ENCODE measurements at regions not wholly inside any gene's neighbourhood (a gene's known extent, or its start where the extent isn't known, plus 50 kb on each side); places are given as distances from the start of the nearest gene placed in this dataset.
"Not testable (repeated sequence)": the region's sequence is repeated elsewhere in the genome, so short reads cannot be mapped to it uniquely, and the experiment has no call there.

DNA sequence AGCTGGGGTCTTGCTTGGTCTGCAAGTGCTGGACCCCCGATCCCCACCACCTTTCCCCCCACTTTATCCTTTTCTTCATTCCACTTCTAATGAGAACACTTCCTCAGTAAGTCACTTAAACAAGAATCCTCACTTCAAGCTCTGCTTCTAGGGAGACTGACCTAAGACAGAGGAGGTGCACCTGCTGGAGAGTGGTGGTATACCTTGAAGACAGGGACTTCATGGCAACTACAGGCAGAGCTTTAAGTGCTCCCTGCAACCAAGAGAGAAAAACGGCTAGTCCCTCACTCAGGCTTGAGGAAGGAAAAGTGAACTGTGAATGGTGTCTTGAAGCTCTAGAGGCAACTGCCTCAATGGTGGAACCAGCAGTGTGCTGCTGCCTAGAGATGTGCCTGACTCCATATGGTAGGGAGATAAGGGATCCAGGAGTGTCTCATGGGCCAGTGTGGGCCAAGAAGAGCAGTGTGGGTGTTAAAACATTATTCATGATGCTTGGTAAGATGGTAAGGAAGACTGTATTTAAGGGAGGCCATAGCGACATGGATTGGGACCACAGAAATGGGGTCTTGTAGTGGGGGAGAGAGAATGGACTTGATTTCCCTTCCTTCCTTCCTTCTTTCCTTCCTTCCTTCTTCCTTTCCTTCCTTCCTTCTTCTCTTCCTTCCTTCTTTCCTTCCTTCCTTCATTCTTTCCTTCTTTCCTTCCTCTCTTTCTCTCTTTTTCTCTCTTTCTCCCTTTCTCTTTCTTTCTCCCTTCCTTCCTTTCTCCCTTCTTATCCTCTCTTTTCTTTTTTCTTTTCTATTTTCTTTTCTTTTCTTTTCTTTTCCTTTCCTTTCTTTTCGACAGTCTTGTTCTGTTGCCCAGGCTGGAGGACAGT, 96.2 kb upstream of the NAP1L1 start:
- Histone ChIP-seq H3K36me3 (no peaks in the 10 kb centered on the region), H3K4me3 (no peak overlapping the region), H3K27ac (no peak overlapping the region), H3K9me3 (no peaks in the 10 kb centered on the region), H3K27me3 (no peaks in the 10 kb centered on the region), H3K4me1 (peaks cover 0 to 12% (median 0%) of the 10 kb centered on the region in 9 donors)
- 92 to 93% methylated on average over 4 of the region's 4 CpGs for WGBS, 2 donors
- intact Hi-C loops (cut with DNase I): no loop called here
- TF ChIP-seq, protein P1, sequence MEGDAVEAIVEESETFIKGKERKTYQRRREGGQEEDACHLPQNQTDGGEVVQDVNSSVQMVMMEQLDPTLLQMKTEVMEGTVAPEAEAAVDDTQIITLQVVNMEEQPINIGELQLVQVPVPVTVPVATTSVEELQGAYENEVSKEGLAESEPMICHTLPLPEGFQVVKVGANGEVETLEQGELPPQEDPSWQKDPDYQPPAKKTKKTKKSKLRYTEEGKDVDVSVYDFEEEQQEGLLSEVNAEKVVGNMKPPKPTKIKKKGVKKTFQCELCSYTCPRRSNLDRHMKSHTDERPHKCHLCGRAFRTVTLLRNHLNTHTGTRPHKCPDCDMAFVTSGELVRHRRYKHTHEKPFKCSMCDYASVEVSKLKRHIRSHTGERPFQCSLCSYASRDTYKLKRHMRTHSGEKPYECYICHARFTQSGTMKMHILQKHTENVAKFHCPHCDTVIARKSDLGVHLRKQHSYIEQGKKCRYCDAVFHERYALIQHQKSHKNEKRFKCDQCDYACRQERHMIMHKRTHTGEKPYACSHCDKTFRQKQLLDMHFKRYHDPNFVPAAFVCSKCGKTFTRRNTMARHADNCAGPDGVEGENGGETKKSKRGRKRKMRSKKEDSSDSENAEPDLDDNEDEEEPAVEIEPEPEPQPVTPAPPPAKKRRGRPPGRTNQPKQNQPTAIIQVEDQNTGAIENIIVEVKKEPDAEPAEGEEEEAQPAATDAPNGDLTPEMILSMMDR (IDR thresholded peaks at IDR 0.05): no peak
- DNase-seq (no peak), ATAC-seq (no peak)

DNA sequence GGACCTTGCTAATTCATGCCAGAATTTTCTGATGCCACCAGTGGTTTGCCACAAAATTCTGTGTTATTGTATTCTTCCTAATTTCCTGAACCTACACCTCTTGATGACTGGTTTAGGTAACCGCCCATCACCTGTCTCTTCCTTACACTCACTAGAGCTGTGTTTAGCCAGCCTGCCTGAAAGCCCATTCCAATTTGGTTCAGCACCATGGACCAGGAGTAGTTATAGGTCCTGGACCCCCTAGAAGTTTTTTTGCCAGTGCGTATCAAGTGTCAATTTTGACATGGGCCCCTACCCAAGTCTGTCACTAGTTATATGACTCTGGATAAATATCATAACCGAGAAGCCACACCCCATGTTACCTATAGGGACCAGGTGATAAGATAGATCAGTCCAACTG, 94.0 kb upstream of the NAP1L1 start:
- Histone ChIP-seq H3K4me3 (no peak overlapping the region), H3K27ac (no peak overlapping the region), H3K36me3 (no peaks in the 10 kb centered on the region), H3K27me3 (no peaks in the 10 kb centered on the region), H3K4me1 (peaks cover 0 to 5% (median 0%) of the 10 kb centered on the region in 9 donors), H3K9me3 (no peaks in the 10 kb centered on the region)
- no peak for DNase-seq
- no peak for ATAC-seq
- TF ChIP-seq, protein P1 (IDR thresholded peaks at IDR 0.05): no peak
- 90 to 92% methylated on average over 3 of the region's 3 CpGs for WGBS, 2 donors
- intact Hi-C loops (cut with DNase I): no loop called here

DNA sequence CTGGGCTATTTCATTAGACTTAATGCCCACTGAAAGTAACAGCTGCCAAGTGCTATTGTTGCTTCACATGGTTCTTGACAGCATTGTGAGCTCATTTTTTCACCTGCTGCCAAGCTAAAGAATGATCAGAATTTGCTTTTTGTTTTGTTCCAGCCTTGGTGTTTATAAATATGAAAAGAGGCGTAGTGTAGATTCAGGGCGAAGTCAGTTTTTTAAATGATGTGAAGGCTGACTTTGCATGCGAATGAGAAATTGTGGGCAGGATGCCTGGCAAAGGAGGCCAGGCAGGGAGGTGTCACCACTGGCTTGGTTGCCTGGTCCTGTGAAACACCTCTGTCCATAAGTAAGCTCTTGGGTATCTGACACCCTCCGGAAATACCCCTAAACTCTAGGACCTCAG, 93.3 kb upstream of the NAP1L1 start:
- WGBS, 2 donors: 91 to 96% methylated on average over 4 of the region's 4 CpGs
- Histone ChIP-seq H3K36me3 (no peaks in the 10 kb centered on the region), H3K4me1 (peaks cover 0 to 4% (median 0%) of the 10 kb centered on the region in 9 donors), H3K27ac (no peak overlapping the region), H3K27me3 (no peaks in the 10 kb centered on the region), H3K9me3 (no peaks in the 10 kb centered on the region), H3K4me3 (no peak overlapping the region)
- intact Hi-C loops (cut with DNase I): no loop called here
- DNase-seq (no peak), ATAC-seq (no peak)
- TF ChIP-seq, protein P1 (IDR thresholded peaks at IDR 0.05): no peak

DNA sequence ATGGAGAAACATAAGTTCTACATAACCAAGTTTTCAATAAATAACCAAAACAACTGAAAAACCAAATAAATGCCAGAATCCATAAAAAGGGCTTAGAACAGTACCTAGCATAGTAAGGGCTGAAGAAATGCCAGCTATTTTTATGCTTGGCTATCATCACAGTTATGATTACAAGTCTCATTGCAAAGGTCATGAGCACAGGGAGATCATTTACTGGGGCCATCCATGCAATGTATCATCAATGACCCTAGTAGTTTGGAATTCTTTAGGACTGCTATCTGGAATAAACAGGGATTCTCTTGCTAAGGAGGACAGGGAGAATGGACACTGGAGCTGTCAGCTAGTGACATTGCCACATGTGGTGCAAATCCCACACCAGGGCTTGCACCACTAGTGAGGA, 92.5 kb upstream of the NAP1L1 start:
- Histone ChIP-seq H3K9me3 (no peaks in the 10 kb centered on the region), H3K4me1 (peaks cover 0 to 6% (median 0%) of the 10 kb centered on the region in 9 donors), H3K27me3 (no peaks in the 10 kb centered on the region), H3K27ac (no peak overlapping the region), H3K36me3 (no peaks in the 10 kb centered on the region), H3K4me3 (no peak overlapping the region)
- TF ChIP-seq, protein P1 (IDR thresholded peaks at IDR 0.05): no peak
- intact Hi-C loops (cut with DNase I): no loop called here
- DNase-seq (no peak), ATAC-seq (peak in 3 of 8 donors; percentile 47 to 61 (median 59))

DNA sequence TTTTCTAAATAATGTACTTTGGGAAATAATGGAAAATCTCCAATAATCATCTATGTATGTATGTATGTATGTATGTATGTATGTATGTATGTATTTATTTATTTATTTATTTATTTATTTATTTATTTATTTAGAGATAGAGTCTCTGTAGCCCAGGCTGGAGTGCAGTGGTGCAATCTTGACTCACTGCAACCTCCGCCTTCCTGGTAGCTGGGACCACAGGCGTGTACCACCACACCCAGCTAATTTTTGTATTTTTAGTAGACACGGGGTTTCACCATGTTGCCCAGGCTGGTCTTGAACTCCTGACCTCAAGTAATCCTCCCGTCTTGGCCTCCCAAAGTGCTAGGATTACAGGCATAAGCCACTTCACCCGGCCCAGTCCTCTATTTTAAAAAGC, 91.5 kb upstream of the NAP1L1 start:
- DNase-seq; intact Hi-C loops (cut with DNase I); H3K27ac ChIP-seq; H3K36me3 ChIP-seq; H3K4me3 ChIP-seq; H3K27me3 ChIP-seq; ATAC-seq; H3K4me1 ChIP-seq; H3K9me3 ChIP-seq: not testable (repeated sequence)
- whole genome bisulfite sequencing, 2 donors: 91 to 94% methylated on average over 5 of the region's 5 CpGs
